Umbilical cord (tissue), 1 donor: ENCODE measurements at regions not wholly inside any gene's neighbourhood (a gene's known extent, or its start where the extent isn't known, plus 50 kb on each side); places are given as distances from the start of the nearest gene placed in this dataset.

Experiments
- DNase-seq: peaks from one replicate; pipeline ENCODE4 v3.0.0-alpha.2; 2015; ENCODE audit warnings: low spot score

DNA sequence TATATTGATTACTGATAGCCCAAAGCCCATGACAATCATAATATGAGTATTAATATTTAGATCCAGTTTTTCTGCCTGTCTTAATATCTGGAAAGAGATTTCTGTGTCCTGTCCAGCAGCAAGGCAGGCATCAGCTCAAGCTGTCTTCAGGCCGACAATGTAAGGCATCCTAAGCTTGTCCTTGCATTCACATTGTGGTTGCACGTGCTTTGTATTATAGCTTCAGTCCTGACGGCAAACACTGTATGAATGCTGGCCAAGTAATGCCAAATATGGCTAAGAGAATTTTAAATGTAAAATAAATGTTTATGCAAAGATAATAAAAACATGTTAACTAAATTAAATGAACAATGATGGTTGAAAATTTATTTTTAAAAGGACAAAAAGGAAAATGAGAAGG is 255.7 kb upstream of the RPS6KA3 start:
- DNase-seq, result no peak

DNA sequence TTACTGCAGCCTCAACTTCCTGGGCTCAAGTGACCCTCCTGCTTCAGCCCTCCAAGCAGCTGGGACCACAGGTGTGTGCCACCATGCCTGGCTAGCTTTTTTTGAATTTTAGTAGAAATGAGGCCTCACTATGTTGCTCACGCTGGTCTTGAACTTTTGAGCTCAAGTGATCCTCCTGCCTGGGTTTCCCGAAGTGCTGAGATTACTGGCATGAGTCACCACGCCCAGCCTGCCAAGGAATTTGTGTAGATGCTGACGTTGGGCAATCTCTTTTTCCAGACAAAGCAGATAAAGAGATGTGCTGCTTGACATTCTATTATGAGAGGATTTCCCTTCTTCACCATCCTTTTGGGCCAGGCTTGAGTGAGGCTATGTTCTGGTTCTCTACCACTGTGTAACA is 254.5 kb upstream of the RPS6KA3 start:
- peak; percentile 24 for DNase-seq

DNA sequence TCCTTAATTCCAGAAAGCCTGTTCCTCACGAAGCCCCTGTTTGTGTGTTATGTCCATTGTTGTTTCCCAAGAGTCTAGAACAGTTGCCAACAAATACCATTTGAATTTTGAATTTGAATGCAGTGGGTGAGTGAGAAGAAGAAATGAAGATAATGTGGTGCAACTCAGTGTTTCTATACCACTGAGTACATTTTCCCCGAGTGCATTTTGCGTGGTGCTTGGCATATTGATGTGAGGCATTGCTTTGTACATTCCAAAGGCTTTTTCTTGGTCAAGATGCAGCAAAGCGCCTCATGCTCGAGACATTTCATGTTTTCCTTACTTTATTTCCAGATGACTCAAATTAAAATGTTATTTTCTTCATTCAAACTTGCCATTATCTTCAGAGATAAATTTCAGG is 253.1 kb upstream of the RPS6KA3 start:
- no peak for DNase-seq

DNA sequence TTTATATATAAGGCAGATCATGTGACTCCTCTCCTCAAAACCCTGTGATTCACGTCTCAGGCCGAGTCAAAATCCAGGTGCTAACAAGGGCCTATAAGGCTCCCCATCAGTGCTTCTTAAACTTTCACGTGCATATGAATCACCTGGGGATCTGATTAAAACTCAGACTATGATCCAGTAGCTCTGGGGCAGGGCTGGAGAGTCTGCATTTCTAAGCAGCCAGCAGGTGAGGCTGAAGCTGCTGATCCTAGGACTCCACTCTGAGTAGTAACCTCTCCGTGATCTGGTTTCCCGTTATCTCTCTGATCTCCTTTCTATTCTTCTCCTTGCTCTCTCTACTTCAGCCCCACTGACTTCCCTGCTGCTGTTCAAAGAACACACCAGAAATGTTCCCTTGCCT is 252.4 kb upstream of the RPS6KA3 start:
- no peak for DNase-seq

DNA sequence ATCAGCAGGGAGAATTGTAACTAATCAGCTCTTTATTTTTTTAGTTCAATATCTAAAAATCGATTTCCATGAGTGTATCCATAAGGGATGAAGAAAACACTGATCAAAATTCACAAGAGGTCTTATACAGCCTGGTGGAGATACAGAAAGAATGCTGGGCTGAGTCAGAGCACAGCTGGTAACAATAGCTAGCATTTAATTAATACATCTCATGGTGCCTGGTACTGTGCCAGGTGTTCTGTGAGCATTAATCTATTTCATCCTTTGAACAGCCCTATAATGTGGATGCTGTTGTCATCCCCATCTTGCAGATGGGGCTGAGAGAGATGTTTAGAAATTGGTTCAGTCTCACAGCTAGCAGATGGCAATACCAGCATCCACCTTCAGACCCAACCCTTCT is 250.9 kb upstream of the RPS6KA3 start:
- no peak for DNase-seq

DNA sequence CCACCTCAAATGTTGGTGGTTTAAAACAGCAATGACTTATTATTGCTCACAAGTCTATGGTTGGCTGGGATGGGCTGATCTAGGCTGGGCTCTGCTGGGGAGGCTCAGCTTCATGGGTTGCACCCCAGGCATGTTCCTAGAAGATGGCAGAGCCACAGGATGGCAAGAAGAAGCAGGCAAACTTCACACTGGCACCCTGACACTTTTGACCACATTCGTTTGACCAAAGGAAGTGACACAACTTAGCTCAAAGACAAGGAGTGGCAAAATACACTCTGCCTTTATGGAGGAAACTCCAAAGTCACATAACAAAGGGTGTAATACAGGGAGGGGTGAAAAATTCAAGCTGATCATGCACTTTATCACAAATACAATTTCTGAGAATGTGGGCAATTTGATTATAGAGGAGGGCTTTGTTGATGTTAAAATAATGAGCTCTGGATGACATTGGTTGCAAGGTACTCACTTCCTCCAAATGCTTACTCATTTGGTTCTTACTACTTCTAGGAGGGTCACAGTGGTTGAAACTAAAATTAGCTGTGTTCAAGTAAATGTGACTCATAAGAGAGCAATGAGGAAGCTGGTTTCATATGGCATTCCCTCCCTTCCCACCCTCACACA is 249.2 kb upstream of the RPS6KA3 start:
- peak; percentile 40 for DNase-seq

DNA sequence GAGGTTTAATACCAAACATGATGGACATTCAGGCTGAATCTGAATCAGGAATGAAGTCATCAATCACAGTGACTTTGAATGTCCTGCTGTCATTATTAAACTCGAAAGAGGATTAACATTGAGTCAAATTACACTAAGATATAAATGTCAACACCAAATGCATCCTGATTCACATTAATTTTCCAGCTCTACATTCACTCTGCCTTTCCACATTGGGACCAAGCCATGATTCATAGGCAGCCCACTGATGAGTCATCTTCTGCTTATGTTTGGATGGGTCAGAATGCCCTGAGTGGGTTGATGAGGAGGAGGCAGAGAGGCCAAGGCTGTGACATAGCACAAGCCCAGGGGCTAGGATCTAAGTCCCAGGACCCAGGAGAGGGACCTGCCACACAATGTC is 247.6 kb upstream of the RPS6KA3 start:
- DNase-seq, result no peak

DNA sequence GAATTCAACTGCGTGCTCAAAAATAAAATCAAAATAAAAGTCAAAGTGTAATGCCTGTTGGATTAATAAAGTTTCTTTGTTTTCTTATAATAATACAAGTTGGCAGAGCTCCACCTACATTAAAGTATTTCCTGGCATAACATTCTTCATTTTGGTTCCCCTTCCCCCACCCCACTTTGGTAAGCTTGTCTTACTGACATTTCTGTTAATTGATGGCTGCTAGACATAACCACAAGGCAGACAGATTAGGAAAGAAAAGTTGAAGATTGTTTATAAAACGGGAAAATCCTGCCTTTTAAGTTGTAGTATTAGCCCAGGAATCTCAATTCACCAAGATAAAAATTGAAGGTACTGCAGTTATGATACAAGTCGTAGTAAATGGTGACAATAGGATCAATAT is 246.5 kb upstream of the RPS6KA3 start:
- DNase-seq, result no peak

DNA sequence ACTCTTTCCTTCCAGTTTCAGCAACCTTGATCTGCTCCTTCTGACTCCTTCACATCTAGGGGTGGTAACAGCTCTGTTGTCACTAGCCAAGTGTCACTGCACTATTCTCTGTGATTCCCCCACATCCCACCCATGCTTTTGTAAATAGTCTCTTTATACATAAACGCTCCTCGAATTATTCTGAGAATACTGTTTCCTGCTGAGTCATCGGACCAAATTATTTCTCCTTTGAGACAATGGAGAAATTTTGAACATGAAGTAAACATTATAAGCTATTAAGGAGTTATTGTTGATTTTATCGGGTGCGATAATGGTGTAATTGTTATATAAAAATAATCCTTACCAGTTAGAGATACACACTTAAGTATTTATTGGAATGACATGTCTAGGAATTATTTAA is 245.1 kb upstream of the RPS6KA3 start:
- no peak for DNase-seq

DNA sequence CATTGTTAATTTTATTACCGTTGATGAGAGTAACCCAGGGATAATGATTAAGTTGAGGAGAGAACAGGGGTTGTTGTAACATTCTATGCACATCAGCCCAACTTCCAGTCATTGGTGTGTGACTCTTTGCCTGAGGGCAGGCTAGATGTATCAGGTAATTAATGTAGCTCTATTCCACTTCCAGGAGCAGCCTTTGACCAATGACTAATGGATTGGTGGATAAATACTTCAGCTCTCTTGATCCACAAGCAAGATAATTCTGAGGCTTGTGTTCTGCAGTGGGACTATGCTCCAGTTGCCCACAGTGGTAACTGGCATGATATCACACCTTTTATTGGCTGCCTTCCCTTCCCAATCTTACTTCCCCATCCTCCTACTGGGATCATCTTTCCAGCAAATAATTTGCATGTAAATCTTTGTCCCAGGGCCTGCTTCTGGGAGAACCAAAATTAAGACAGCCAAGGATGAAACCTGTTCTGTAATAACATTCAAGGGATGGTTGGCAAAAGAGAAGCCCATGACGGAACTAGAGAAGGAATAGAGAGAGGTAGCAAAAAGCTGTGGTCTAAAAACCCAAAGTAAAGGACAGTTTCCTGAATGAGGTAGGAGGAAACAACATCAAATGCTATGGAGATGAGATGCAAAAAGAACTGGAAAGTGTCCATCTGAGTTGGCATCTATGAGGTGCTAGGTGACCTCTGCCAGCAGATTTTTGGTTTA is 241.4 kb upstream of the RPS6KA3 start:
- DNase-seq, result no peak

DNA sequence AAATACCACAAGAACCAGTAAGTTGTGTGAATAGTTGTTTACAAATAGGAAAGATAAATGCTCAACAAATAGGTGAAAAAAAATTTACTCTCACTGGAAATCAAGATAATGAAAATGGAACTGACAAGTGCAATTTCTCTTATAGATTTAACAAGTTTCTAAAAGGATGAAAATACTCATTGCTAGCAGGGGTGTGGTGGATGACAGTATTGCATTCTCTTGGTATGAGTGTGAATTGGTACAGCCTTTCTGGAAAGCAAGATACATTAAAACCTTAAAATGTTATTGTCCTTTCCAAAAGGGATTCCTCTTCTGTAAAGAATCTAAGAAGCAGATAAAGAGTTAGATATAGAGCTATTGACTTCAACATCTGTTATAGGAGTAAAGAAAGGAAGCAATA is 240.0 kb upstream of the RPS6KA3 start:
- no peak for DNase-seq

DNA sequence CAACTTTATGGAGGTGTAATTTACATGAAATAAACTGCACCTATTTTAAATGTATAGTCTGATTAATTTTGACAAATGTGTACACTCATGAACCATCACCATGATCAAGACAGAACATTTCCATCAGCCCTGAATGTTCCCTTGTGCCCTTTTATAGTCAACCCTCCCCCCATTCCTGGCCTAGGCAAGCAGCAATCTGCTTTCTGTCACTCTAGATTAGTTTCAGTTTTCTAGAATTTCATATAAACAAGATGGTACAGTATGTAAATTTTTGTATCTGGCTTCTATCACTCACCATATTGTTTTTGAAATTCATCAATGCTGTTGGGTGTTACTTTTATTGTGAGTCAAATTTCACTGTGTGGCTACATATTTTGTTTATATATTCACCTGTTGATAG is 234.2 kb upstream of the RPS6KA3 start:
- DNase-seq, result no peak

DNA sequence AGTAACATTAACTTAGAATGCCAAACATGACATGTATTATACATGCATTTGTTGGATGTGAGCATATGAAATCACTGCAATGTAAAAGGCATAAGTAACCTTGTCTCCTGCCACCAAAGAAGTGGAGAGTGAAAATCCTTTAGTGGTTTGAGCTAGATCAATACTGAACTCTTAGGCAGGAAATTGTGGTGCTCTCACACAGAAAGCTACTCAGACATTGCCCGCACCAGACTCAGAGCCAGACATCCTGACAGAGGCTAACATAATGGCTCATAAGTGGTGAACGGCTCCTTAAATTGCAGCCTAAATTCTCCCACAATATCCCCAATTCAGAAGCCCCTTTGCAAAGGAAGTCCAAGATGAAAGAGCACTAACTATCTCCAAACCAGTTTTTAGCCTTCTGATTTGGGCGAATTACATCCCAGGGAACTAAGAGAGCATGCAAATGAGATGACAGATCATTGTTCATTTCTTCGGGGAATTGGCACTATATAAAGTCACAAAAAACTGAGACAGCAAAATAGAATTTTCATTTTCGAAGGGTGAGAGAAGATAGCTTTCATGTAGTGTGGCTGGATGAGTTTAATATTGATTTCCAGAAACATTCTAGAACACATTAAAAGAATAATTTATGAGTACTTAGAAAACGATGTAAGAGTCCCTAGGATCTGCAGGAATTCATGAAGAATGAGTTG is 233.6 kb upstream of the RPS6KA3 start:
- DNase-seq, result no peak

DNA sequence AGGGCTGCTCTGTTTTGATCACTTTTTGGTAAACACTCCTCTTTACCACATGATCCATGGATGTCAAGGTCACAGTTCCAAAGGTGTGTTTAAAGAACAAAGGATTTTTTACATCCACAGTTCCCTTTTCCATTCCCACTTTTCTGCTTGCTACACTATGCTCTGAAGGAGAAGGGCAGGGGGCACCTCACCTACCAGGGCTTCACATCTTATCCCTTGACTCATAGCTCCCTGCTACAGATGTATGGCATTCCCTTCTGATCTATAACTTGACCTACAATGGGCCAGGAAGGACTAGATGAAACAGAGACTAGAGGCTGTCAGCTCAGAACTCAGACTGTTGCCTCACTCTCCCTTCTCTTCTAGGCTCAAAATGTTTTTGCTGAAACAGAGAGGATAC is 233.1 kb upstream of the RPS6KA3 start:
- DNase-seq, result no peak

DNA sequence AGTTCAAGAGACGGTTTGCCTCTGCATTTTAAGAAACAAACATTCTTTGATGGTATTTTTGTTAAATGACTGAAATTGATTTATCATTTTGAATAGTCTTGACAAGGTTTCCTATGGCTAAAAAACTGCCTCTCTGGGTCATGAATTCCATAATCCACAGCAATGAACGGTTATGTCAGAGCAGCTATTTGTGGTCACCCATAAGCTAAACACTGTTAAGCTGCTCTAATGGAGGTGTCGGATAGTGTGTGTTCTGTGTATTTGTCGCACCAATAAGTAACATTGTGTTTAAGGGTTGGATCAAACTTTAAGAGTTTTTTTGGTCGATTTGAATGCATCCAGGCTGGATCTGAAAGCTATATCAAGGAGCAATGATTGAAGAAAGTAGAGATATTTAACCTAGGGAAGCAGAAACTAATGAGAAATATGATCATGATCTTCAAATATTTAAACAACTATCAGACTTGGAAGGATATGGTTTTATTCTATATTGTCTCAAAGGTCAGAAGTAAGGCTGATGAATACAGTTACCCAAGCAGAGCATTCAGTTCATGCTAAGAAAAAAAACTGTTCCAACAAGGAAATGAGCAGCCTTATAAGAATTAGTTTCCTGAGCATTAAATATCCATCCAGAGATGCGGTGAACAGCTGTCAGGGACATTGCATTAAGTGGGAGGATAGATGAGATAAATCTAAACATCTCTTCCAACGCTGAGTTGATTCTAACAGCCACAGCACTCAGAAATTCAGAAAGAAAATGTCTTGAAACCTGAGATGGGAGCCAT is 232.3 kb upstream of the RPS6KA3 start:
- no peak for DNase-seq

DNA sequence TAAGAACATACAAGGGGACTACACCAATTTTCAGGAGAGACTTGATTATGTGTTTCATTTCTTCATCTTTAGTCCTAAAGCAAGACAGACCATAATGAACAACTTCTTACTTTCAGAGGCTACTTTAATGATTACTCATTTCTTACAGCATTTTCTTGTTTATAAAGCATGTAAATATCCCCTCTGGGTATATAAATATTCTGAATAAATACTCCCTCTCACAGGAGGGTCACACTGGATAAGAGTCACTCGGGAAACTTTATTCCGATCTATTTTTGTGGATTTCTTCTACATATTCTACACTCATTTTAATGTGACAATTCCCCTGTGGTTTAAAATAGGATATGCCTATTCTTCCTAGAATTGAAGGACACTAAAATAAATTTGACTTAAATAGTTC is 228.9 kb upstream of the RPS6KA3 start:
- no peak for DNase-seq

DNA sequence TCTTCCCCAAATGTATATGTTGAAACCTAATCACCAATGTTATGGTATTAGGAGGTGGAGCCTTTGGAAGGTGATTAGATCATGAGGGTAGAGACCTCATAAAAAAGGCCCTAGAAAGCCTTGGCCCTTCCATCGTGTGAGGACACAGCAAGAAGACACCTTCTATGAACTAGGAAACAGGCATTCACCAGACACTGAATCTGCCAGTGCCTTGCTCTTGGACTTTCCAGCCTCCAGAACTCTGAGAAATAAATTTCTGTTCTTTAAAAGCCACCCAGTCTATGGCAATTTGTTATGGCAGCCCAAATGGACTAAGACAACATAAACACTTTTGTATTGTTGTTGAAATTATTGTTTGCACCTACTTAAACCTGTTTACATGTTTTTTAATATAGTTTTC is 221.8 kb upstream of the RPS6KA3 start:
- no peak for DNase-seq

DNA sequence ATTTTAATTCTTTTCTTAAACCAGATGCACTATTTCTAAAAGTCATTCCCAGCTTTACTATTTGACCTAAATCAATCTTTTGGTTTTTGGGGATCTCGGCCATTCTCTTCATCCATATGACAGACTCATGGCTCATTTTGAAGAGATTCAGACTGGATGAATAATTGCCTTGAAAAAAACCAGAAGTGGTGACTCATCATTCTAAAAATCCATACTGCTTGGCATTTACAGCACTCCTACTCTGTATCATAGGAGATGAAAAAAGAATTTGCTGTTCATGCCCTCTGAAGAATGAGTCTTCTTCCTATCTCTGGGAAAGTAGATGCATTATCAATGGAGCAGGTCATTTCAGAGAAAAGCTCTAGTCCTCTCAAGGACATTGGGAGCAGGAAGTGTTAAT is 220.5 kb upstream of the RPS6KA3 start:
- peak; percentile 21 for DNase-seq

DNA sequence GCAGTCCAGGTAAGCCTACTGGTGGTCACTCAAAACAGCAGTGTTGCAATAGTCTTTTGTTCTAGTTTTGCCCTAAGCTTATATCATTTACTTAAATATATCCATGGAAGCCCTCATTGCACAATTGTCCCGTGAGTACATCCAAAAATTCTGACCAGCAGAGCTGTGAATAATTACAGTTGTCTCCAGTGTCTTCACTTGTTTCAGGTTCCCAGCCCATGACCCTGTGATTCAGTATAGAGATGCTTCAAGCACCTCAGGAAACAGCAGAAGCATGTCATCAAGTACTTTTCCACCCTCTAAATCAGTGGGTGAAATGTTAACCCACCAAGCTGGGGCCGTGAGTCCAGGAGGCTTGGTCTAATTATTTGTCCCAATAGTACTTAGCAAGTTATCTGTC is 214.9 kb upstream of the RPS6KA3 start:
- no peak for DNase-seq

DNA sequence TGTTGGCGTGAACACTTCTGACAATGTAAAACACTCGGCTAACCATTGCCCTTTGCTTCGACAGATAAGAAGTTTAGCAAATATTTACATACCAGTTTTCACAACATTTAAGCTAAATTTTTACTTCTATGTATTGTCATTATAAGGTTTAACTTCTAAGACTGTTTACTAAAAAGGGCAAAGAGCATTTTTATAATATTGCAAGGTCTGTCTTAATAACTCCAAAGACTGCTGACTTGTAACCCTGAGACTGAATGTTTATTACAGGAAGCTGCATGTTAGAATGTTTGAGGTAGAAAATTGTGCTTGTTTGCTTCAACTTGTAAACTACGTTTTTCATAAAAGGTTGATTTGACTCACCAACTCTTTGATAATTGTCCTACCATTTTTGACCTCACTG is 213.2 kb upstream of the RPS6KA3 start:
- DNase-seq, result no peak

DNA sequence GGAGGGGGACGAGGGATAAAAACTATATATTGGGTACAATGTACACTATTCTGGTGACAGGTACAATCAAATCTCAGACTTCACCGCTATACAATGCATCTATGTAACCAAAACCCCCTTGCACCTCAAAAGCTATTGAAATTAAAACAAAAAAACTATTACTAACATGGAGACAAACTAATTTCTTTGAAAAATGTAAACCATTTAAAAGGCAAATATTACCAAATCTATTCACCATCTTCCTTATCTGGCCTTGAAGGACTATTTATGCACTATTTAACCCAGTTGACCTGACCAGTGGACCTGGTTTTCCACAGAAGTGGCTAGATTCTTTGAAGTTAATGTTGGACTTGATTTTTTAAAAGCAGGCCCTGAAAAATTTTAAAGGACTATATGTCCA is 212.3 kb upstream of the RPS6KA3 start:
- no peak for DNase-seq

DNA sequence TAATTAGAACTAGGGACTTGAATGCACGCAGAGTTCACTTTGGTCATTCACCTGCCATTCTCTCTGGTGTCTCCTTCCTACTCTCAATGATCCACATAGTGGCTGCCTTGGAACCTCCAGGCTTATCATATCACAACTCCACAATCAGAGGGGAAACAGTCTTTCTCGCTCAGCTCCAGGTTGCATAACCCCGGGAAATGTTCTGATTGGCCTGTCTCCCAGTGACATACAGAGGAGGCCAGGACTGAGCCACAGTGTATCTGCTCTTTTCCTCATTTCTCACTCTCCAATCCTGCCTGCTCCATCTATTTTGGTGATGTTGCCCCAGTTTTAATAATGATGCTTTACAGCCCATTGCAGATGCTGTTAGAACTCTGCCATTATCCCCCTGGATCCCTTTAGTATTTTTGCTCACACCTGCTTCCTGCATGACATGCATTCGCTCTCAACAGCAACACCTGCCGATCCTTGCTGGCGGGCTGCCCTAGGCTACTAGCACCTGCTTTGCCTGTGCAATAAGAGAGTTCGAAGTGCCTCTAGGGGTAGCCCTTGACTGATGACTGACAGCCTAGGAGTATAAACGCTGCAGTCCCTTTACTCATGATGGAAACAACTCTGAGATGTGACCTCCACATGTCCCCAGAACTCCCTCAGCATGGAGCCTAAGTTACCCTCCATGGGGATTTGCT is 211.3 kb upstream of the RPS6KA3 start:
- DNase-seq, result no peak
